Gastrocnemius medialis (tissue), 4 donors: ENCODE measurements at regions not wholly inside any gene's neighbourhood (a gene's known extent, or its start where the extent isn't known, plus 50 kb on each side); places are given as distances from the start of the nearest gene placed in this dataset.

Experiments used
- ATAC-seq, 2 donors: fragments of 150-250 bp; one replicate each; pipeline ENCODE4 v1.9.1; 2016
- DNase-seq, 2 donors: peaks; one replicate each; pipeline ENCODE4 v3.0.0-alpha.2; 2019
- H3K27ac ChIP-seq, 4 donors: fragments of 200-600 bp; sonication (generic); 1 replicate in 1 of 4; 2 replicates in 3 of 4; pipeline ENCODE4 v1.5.1; 2016 to 2018; ENCODE audit warnings: mild to moderate bottlenecking in 2 of 4, moderate library complexity in 1 of 4
- H3K27me3 ChIP-seq, 3 donors: fragments of 200-600 bp; sonication (generic) in 2 of 3; 1 replicate in 1 of 3; 2 replicates in 2 of 3; pipeline versions ENCODE4 v1.5.1 to v1.6.0; 2016 to 2019; ENCODE audit warnings: mild to moderate bottlenecking in 1 of 3, moderate library complexity in 1 of 3
- H3K36me3 ChIP-seq, 2 donors: fragments of 200-600 bp; sonication (generic) in 1 of 2; one replicate each; pipeline ENCODE4 v1.5.1; 2017 to 2018
- H3K4me1 ChIP-seq, 2 donors: fragments of 200-600 bp; sonication (generic) in 1 of 2; one replicate each; pipeline ENCODE4 v1.5.1; 2016 to 2017; ENCODE audit warnings: mild to moderate bottlenecking in 2 of 2
- H3K4me3 ChIP-seq, 4 donors: fragments of 200-600 bp; sonication (generic) in 3 of 4; 1 replicate in 1 of 4; 2 replicates in 3 of 4; pipeline ENCODE4 v1.5.1; 2016 to 2019; ENCODE audit warnings: mild to moderate bottlenecking in 2 of 4
- H3K9me3 ChIP-seq, 3 donors: fragments of 200-600 bp; sonication (generic) in 2 of 3; 1 replicate in 1 of 3; 2 replicates in 2 of 3; pipeline ENCODE4 v1.5.1; 2016 to 2019
- CTCF ChIP-seq, 5 experiments: fragments of 450-650 bp in 3 of 5; fragments of 200-600 bp in 2 of 5; sonication (generic) in 2 of 5; IDR thresholded peaks in 4 of 5; conservative IDR thresholded peaks in 1 of 5; 1 replicate in 4 of 5; 2 replicates in 1 of 5; pipeline ENCODE4 v1.5.1; 2016 to 2019; ENCODE audit warnings: antibody characterized with exemption in 5 of 5, mild to moderate bottlenecking in 3 of 5, moderate library complexity in 3 of 5
- POLR2A ChIP-seq, 2 donors: fragments of 450-650 bp; IDR thresholded peaks; one replicate each; pipeline ENCODE4 v1.6.1; 2017; ENCODE audit warnings: antibody characterized with exemption in 2 of 2, mild to moderate bottlenecking in 2 of 2, moderate library complexity in 2 of 2
- in situ Hi-C, 4 donors: fragments of 200-750 bp; cut with MboI; loops; one replicate each; pipeline versions ENCODE4 v1.15.0 to v1.8.0; 2017; ENCODE audit warnings: low sequenced_read_pairs in 4 of 4
- intact Hi-C: fragments of 100-400 bp; cut with DNase I; formaldehyde crosslinking; loops from one replicate; pipeline ENCODE4 v1.15.1; 2023; ENCODE audit warnings: low total_unique reads

- in situ Hi-C loops (loop anchor here in 1 of 4 donors (25.0 kb wide), 1 partner anchor 205 kb away; no protein-coding TSS in a partner anchor), intact Hi-C loops (no loop called here)
- H3K9me3 ChIP-seq = no peaks in the 10 kb centered on the region
- TF ChIP-seq CTCF (IDR thresholded peaks at IDR 0.05 in 4 of 5, conservative IDR thresholded peaks at IDR 0.05 in 1 of 5) (no peak), POLR2A (IDR thresholded peaks at IDR 0.05) (no peak)
- H3K27ac ChIP-seq = no peak overlapping the region
- H3K4me1 ChIP-seq = no peaks in the 10 kb centered on the region
- H3K36me3 ChIP-seq = no peaks in the 10 kb centered on the region
- no peaks in the 10 kb centered on the region for H3K27me3 ChIP-seq
- ATAC-seq (no peak), DNase-seq (no peak)
- H3K4me3 ChIP-seq = no peak overlapping the region
Observed at GRCh38 chr3:25907081-25907480, 117.2 kb downstream of the OXSM start.

GRCh38 chr3:25910105-25910504 lies 120.2 kb downstream of the OXSM start:
- Histone ChIP-seq H3K9me3 (no peaks in the 10 kb centered on the region), H3K27me3 (no peaks in the 10 kb centered on the region), H3K36me3 (no peaks in the 10 kb centered on the region), H3K27ac (no peak overlapping the region), H3K4me3 (no peak overlapping the region), H3K4me1 (no peaks in the 10 kb centered on the region)
- ATAC-seq = no peak
- intact Hi-C loops = no loop called here
- no peak for TF ChIP-seq CTCF (IDR thresholded peaks at IDR 0.05 in 4 of 5, conservative IDR thresholded peaks at IDR 0.05 in 1 of 5)
- TF ChIP-seq POLR2A (IDR thresholded peaks at IDR 0.05) = no peak
- DNase-seq = no peak
- in situ Hi-C loops = loop anchor here in 1 of 4 donors (25.0 kb wide), 1 partner anchor 202 kb away; no protein-coding TSS in a partner anchor

- TF ChIP-seq POLR2A (IDR thresholded peaks at IDR 0.05) (no peak), CTCF (IDR thresholded peaks at IDR 0.05 in 4 of 5, conservative IDR thresholded peaks at IDR 0.05 in 1 of 5) (no peak)
- no peaks in the 10 kb centered on the region for H3K9me3 ChIP-seq
- H3K4me3 ChIP-seq = no peak overlapping the region
- no peaks in the 10 kb centered on the region for H3K4me1 ChIP-seq
- in situ Hi-C loops (loop anchor here in 1 of 4 donors (25.0 kb wide), 1 partner anchor 201 kb away; no protein-coding TSS in a partner anchor), intact Hi-C loops (no loop called here)
- DNase-seq (no peak), ATAC-seq (no peak)
- no peaks in the 10 kb centered on the region for H3K27me3 ChIP-seq
- no peaks in the 10 kb centered on the region for H3K36me3 ChIP-seq
- H3K27ac ChIP-seq = no peak overlapping the region
Observed at GRCh38 chr3:25910997-25911396, 121.1 kb downstream of the OXSM start.

- H3K4me1 ChIP-seq = no peaks in the 10 kb centered on the region
- H3K36me3 ChIP-seq = no peaks in the 10 kb centered on the region
- TF ChIP-seq POLR2A (IDR thresholded peaks at IDR 0.05) (no peak), CTCF (IDR thresholded peaks at IDR 0.05 in 4 of 5, conservative IDR thresholded peaks at IDR 0.05 in 1 of 5) (no peak)
- no peaks in the 10 kb centered on the region for H3K9me3 ChIP-seq
- H3K27me3 ChIP-seq = no peaks in the 10 kb centered on the region
- DNase-seq = no peak
- H3K27ac ChIP-seq = no peak overlapping the region
- no peak for ATAC-seq
- H3K4me3 ChIP-seq = no peak overlapping the region
- in situ Hi-C loops = loop anchor here in 1 of 4 donors (25.0 kb wide), 1 partner anchor 201 kb away; no protein-coding TSS in a partner anchor
- intact Hi-C loops = no loop called here
Observed at GRCh38 chr3:25911525-25912295, 121.8 kb downstream of the OXSM start.
